CD4-positive, alpha-beta memory T cell (primary cell): ENCODE measurements at regions not wholly inside any gene's neighbourhood (a gene's known extent, or its start where the extent isn't known, plus 50 kb on each side); places are given as distances from the start of the nearest gene placed in this dataset.

ENCODE experiments used
- CTCF ChIA-PET: fragments of 350-600 bp; sonication (Branson Sonifier 250); formaldehyde crosslinking; loops from one replicate; lab custom pipeline; 2021; ENCODE audit warnings: inconsistent platforms; ENCODE audit not compliant: partially characterized antibody; lab: Charles Lee
- POLR2A ChIA-PET: fragments of 350-600 bp; sonication (Branson Sonifier 250); formaldehyde crosslinking; loops from one replicate; lab custom pipeline; 2021; ENCODE audit not compliant: partially characterized antibody; lab: Charles Lee
- DNase-seq, 5 donors: peaks; one replicate each; pipeline versions ENCODE4 v3.0.0 to v3.0.0-alpha.2; 2020 to 2022; ENCODE audit warnings: mixed read lengths in 1 of 5
- H3K27ac ChIP-seq: one replicate; pipeline ENCODE4 v1.7.0; 2013; ENCODE audit warnings: low read depth, low read length
- H3K27me3 ChIP-seq: 2 replicates; pipeline ENCODE4 v1.7.0; 2013; ENCODE audit warnings: mild to moderate bottlenecking, low read length, moderate library complexity; ENCODE audit not compliant: insufficient read depth
- H3K36me3 ChIP-seq: 2 replicates; pipeline ENCODE4 v1.7.0; 2013; ENCODE audit warnings: mild to moderate bottlenecking, low read length, moderate library complexity; ENCODE audit not compliant: insufficient read depth
- H3K4me1 ChIP-seq: 2 replicates; pipeline ENCODE4 v1.7.0; 2013; ENCODE audit warnings: mild to moderate bottlenecking, low read length, moderate library complexity; ENCODE audit not compliant: insufficient read depth
- H3K4me3 ChIP-seq, 2 donors: one replicate each; pipeline ENCODE4 v1.7.0; 2013; ENCODE audit warnings: low read length in 2 of 2, mild to moderate bottlenecking in 1 of 2
- H3K9me3 ChIP-seq, 2 donors: one replicate each; pipeline ENCODE4 v1.7.0; 2013; ENCODE audit warnings: low read length in 2 of 2, control low read depth in 1 of 2; ENCODE audit not compliant: control insufficient read depth in 1 of 2
- H3K27ac Mint-ChIP-seq, 7 donors: one replicate each; pipeline ENCODE4 v1.8.0; 2020 to 2021; ENCODE audit warnings: mixed read lengths in 7 of 7, mild to moderate bottlenecking in 6 of 7, inconsistent platforms in 3 of 7, moderate library complexity in 3 of 7
- H3K27me3 Mint-ChIP-seq, 2 donors: one replicate each; pipeline ENCODE4 v1.8.0; 2020 to 2021; ENCODE audit warnings: mixed read lengths in 2 of 2
- H3K36me3 Mint-ChIP-seq, 2 donors: one replicate each; pipeline ENCODE4 v1.8.0; 2020 to 2021; ENCODE audit warnings: mixed read lengths in 2 of 2, inconsistent platforms in 1 of 2, mild to moderate bottlenecking in 1 of 2
- H3K4me1 Mint-ChIP-seq, 4 donors: one replicate each; pipeline ENCODE4 v1.8.0; 2020 to 2021; ENCODE audit warnings: mixed read lengths in 4 of 4, mild to moderate bottlenecking in 1 of 4
- H3K4me3 Mint-ChIP-seq, 8 donors: one replicate each; pipeline ENCODE4 v1.8.0; 2020 to 2021; ENCODE audit warnings: mixed read lengths in 8 of 8, mild to moderate bottlenecking in 7 of 8, moderate library complexity in 6 of 8, inconsistent platforms in 3 of 8
- H3K9me3 Mint-ChIP-seq, 8 donors: one replicate each; pipeline ENCODE4 v1.8.0; 2020 to 2021; ENCODE audit warnings: mixed read lengths in 8 of 8, mild to moderate bottlenecking in 5 of 8, inconsistent platforms in 3 of 8, moderate library complexity in 1 of 8
- intact Hi-C: fragments of 100-400 bp; cut with micrococcal nuclease; formaldehyde crosslinking; loops from one replicate; pipeline ENCODE4 v1.15.1; 2023

DNA sequence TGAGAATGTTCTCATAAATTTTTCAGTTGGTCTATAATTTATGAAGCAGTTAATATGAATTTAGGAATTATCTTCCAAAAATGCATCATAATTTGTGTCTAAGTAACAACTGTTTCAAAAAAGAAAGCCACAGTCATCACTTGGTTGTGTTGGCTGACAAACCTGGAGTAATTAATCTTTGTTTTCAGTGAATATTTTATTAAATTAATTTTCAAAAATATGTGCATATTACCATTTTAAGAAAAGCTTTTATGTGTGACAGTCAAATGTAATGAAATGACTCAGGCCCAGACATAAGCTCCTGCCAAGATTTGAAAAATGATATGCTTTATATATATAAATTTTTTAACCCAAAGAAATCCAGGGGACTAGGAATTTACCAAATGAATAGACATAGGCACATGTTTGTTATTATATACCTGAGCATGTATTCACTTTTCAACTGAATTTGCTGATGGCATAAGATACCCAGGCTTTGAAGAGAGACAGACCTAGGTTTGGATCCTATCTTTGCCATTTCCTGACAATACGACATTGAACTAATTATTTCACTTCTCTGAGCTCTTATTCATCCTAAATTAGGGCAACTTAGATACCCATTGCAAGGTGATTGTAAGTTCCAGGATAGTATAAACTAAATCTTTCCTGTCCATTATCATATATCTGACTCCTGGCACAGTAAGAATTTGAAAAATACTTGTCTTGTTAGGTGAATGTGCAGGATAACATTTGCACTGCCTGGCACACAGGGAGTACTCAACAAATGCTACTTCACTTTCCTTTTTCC, 729.5 kb upstream of the ADGRL2 start:
- Mint-ChIP-seq H3K36me3 (no peaks in the 10 kb centered on the region), H3K4me1 (no peaks in the 10 kb centered on the region), H3K27ac (no peak overlapping the region), H3K4me3 (no peak overlapping the region), H3K9me3 (peaks cover 0 to 5% (median 4%) of the 10 kb centered on the region in 8 donors), H3K27me3 (no peaks in the 10 kb centered on the region)
- intact Hi-C loops: no loop called here
- POLR2A ChIA-PET: no interaction called here
- Histone ChIP-seq H3K9me3 (peaks cover 0 to 4% of the 10 kb centered on the region in 2 donors), H3K36me3 (no peaks in the 10 kb centered on the region), H3K4me1 (no peaks in the 10 kb centered on the region), H3K27ac (no peak overlapping the region), H3K4me3 (no peak overlapping the region), H3K27me3 (no peaks in the 10 kb centered on the region)
- CTCF ChIA-PET: no interaction called here
- no peak for DNase-seq

GRCh38 chr1:81069856-81070255, 730.9 kb upstream of the ADGRL2 start:
- intact Hi-C loops: no loop called here
- H3K27me3 Mint-ChIP-seq: no peaks in the 10 kb centered on the region
- no peak overlapping the region for H3K4me3 ChIP-seq
- no peaks in the 10 kb centered on the region for H3K27me3 ChIP-seq
- peaks cover 0 to 8% (median 3%) of the 10 kb centered on the region in 8 donors for H3K9me3 Mint-ChIP-seq
- H3K27ac Mint-ChIP-seq: no peak overlapping the region
- H3K36me3 Mint-ChIP-seq: no peaks in the 10 kb centered on the region
- H3K4me3 Mint-ChIP-seq: no peak overlapping the region
- H3K4me1 ChIP-seq: no peaks in the 10 kb centered on the region
- peaks cover 0 to 4% of the 10 kb centered on the region in 2 donors for H3K9me3 ChIP-seq
- ChIA-PET CTCF (no interaction called here), POLR2A (no interaction called here)
- no peak overlapping the region for H3K27ac ChIP-seq
- H3K4me1 Mint-ChIP-seq: no peaks in the 10 kb centered on the region
- no peak for DNase-seq
- H3K36me3 ChIP-seq: no peaks in the 10 kb centered on the region

DNA sequence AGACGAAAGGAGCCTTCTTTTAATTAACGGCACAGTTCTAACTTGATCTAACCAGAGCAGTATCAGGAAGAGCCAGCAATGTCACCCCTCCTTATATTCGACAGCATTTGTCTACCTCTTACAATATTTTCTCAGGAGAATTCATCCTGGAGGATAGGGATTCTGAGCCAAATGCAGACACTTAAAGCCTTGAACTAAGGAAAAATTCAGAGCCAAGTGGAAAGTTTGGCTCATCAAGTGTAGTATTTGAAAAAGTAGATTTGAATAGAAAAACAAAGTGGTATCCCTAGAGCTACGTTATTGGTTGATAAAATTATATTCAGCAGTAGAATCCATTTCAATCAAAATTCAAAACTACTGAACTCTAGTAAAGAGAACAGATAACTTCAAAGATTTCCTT, 732.0 kb upstream of the ADGRL2 start:
- no peak overlapping the region for H3K4me3 ChIP-seq
- intact Hi-C loops: no loop called here
- H3K27me3 Mint-ChIP-seq: no peaks in the 10 kb centered on the region
- DNase-seq: no peak
- H3K9me3 ChIP-seq: peaks cover 0 to 4% of the 10 kb centered on the region in 2 donors
- H3K27me3 ChIP-seq: no peaks in the 10 kb centered on the region
- H3K27ac Mint-ChIP-seq: no peak overlapping the region
- ChIA-PET POLR2A (no interaction called here), CTCF (no interaction called here)
- H3K36me3 Mint-ChIP-seq: no peaks in the 10 kb centered on the region
- H3K4me3 Mint-ChIP-seq: no peak overlapping the region
- peaks cover 0 to 7% (median 3%) of the 10 kb centered on the region in 8 donors for H3K9me3 Mint-ChIP-seq
- H3K36me3 ChIP-seq: no peaks in the 10 kb centered on the region
- H3K4me1 Mint-ChIP-seq: no peaks in the 10 kb centered on the region
- no peak overlapping the region for H3K27ac ChIP-seq
- H3K4me1 ChIP-seq: no peaks in the 10 kb centered on the region

DNA sequence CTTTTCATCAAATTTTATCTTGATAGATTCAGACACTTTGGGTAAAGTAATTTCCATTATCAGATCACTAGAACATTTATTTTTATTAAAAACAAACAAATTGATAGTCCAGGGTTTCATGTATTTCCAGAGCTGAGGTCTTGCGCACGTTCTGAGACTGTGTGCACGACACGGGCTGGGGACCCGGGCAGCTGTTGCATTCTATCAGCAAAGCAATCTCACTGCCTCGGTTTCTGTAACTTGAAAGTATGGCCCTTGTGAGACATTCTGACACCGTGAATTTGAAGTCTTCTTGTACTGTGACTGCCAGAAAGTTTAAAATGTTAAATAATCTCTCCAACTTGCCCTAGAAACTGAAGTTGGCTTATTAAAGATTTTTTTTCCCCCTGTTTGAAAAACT, 746.9 kb upstream of the ADGRL2 start:
- intact Hi-C loops: no loop called here
- Mint-ChIP-seq H3K36me3 (no peaks in the 10 kb centered on the region), H3K9me3 (peaks cover 0 to 5% (median 3%) of the 10 kb centered on the region in 8 donors), H3K27ac (no peak overlapping the region), H3K4me3 (no peak overlapping the region), H3K4me1 (no peaks in the 10 kb centered on the region), H3K27me3 (no peaks in the 10 kb centered on the region)
- H3K9me3 ChIP-seq: no peaks in the 10 kb centered on the region
- no peak overlapping the region for H3K27ac ChIP-seq
- H3K4me1 ChIP-seq: no peaks in the 10 kb centered on the region
- no peaks in the 10 kb centered on the region for H3K27me3 ChIP-seq
- DNase-seq: no peak
- H3K4me3 ChIP-seq: no peak overlapping the region
- ChIA-PET CTCF (no interaction called here), POLR2A (no interaction called here)
- H3K36me3 ChIP-seq: no peaks in the 10 kb centered on the region

- H3K4me1 Mint-ChIP-seq: no peaks in the 10 kb centered on the region
- H3K27me3 Mint-ChIP-seq: no peaks in the 10 kb centered on the region
- POLR2A ChIA-PET: no interaction called here
- Histone ChIP-seq H3K4me3 (no peak overlapping the region), H3K4me1 (no peaks in the 10 kb centered on the region), H3K9me3 (no peaks in the 10 kb centered on the region), H3K27ac (no peak overlapping the region), H3K36me3 (no peaks in the 10 kb centered on the region), H3K27me3 (no peaks in the 10 kb centered on the region)
- H3K4me3 Mint-ChIP-seq: no peak overlapping the region
- CTCF ChIA-PET: no interaction called here
- H3K9me3 Mint-ChIP-seq: peaks cover 0 to 5% (median 4%) of the 10 kb centered on the region in 8 donors
- intact Hi-C loops: no loop called here
- no peak for DNase-seq
- H3K36me3 Mint-ChIP-seq: no peaks in the 10 kb centered on the region
- H3K27ac Mint-ChIP-seq: no peak overlapping the region
Observed at GRCh38 chr1:81052162-81052561, 748.6 kb upstream of the ADGRL2 start.

DNA sequence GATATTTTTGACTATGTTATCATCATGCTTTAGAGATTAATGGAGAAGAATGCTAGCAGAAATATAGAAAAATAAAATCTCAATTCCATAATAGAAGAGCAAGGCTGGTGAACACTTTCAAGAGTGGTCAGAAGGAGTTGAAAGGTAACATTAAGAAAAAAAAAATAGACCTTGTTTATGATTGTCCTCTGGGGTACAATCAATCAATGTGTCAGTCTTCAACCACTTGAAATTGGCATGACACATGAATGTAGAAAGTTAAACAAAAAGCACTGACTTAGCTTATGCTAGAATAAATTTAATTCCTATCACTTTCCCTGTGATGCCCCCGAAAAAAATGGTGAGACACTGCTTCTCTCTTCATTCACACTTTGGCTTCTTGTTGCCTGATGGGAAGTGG, 750.3 kb upstream of the ADGRL2 start:
- POLR2A ChIA-PET: no interaction called here
- H3K9me3 Mint-ChIP-seq: peaks cover 0 to 8% (median 5%) of the 10 kb centered on the region in 8 donors
- intact Hi-C loops: no loop called here
- no peak overlapping the region for H3K27ac ChIP-seq
- no peak for DNase-seq
- CTCF ChIA-PET: no interaction called here
- no peaks in the 10 kb centered on the region for H3K27me3 Mint-ChIP-seq
- no peaks in the 10 kb centered on the region for H3K4me1 ChIP-seq
- H3K9me3 ChIP-seq: no peaks in the 10 kb centered on the region
- no peaks in the 10 kb centered on the region for H3K27me3 ChIP-seq
- H3K36me3 ChIP-seq: no peaks in the 10 kb centered on the region
- no peak overlapping the region for H3K27ac Mint-ChIP-seq
- H3K4me3 ChIP-seq: no peak overlapping the region
- no peaks in the 10 kb centered on the region for H3K36me3 Mint-ChIP-seq
- H3K4me3 Mint-ChIP-seq: no peak overlapping the region
- no peaks in the 10 kb centered on the region for H3K4me1 Mint-ChIP-seq

GRCh38 chr1:81044708-81045107, 756.0 kb upstream of the ADGRL2 start:
- H3K27ac Mint-ChIP-seq: no peak overlapping the region
- no peaks in the 10 kb centered on the region for H3K4me1 Mint-ChIP-seq
- H3K4me3 Mint-ChIP-seq: no peak overlapping the region
- no peaks in the 10 kb centered on the region for H3K36me3 Mint-ChIP-seq
- ChIA-PET CTCF (no interaction called here), POLR2A (no interaction called here)
- no peaks in the 10 kb centered on the region for H3K9me3 ChIP-seq
- H3K36me3 ChIP-seq: no peaks in the 10 kb centered on the region
- intact Hi-C loops: no loop called here
- DNase-seq: no peak
- no peaks in the 10 kb centered on the region for H3K27me3 ChIP-seq
- no peak overlapping the region for H3K27ac ChIP-seq
- peaks cover 0 to 10% (median 4%) of the 10 kb centered on the region in 8 donors for H3K9me3 Mint-ChIP-seq
- H3K4me1 ChIP-seq: no peaks in the 10 kb centered on the region
- no peak overlapping the region for H3K4me3 ChIP-seq
- no peaks in the 10 kb centered on the region for H3K27me3 Mint-ChIP-seq
